ENCODE measurements at regions not wholly inside any gene's neighbourhood (a gene's known extent, or its start where the extent isn't known, plus 50 kb on each side); places are given as distances from the start of the nearest gene placed in this dataset.

- no peaks in the 10 kb centered on the region for H3K27me3 ChIP-seq (ENCODE audit: control insufficient read depth in 2 of 2, insufficient read depth in 2 of 2, low read length in 2 of 2)
- WGBS (ENCODE audit: insufficient coverage, low coverage, missing lambda C conversion rate) = 0% methylated on average over 1 of the region's 1 CpG
- H3K9me1 ChIP-seq (ENCODE audit: control insufficient read depth, insufficient read depth, low read length) = no peaks in the 10 kb centered on the region
- no peaks in the 10 kb centered on the region for H4K20me1 ChIP-seq (replicated peaks; ENCODE audit: control insufficient read depth, insufficient read depth, low read length)
- CTCF ChIA-PET (ENCODE audit: low intra/inter-chr PET ratio) = no interaction called here
- no peaks in the 10 kb centered on the region for H3K4me1 ChIP-seq (replicated peaks in 1 of 2; ENCODE audit: control insufficient read depth in 2 of 2, insufficient read depth in 2 of 2, low read length in 2 of 2)
- POLR2A ChIA-PET = no interaction called here
- BruUV-seq (replicated peaks) = no TSS peak
- no peak overlapping the region for H2AFZ ChIP-seq (ENCODE audit: low read depth, low read length)
- H3K9me3 ChIP-seq (replicated peaks; ENCODE audit: control insufficient read depth, insufficient read depth, low read depth, low read length) = no peaks in the 10 kb centered on the region
- no peaks in the 10 kb centered on the region for H3K79me2 ChIP-seq (ENCODE audit: control insufficient read depth, insufficient read depth, low read length)
- no peak for FAIRE-seq
- no peak for DNase-seq (ENCODE audit: extremely low read depth in 1 of 4, low spot score in 3 of 4)
- intact Hi-C loops (cut with micrococcal nuclease) = no loop called here
- no peak overlapping the region for H3K27ac ChIP-seq (ENCODE audit: extremely low read depth, low read depth, low read length)
- H3K9ac ChIP-seq (ENCODE audit: insufficient read depth in 1 of 2, low read depth in 2 of 2, low read length in 2 of 2) = no peak overlapping the region
- ATAC-seq = no peak
- no peak overlapping the region for H3K4me3 ChIP-seq
- no peaks in the 10 kb centered on the region for H3K36me3 ChIP-seq (ENCODE audit: control insufficient read depth, insufficient read depth, low read length)
- no peak overlapping the region for H3K4me2 ChIP-seq (ENCODE audit: insufficient read depth, low read length)
- in situ Hi-C loops (cut with MboI) = no loop called here
- TF ChIP-seq HIVEP1 (CRISPR knock-in tag; IDR thresholded peaks at IDR 0.05) = no peak
- TF ChIP-seq PHTF2 (CRISPR knock-in tag; IDR thresholded peaks at IDR 0.05) = no peak
- TF ChIP-seq ZBTB34 (CRISPR knock-in tag; IDR thresholded peaks at IDR 0.05) = no peak
- no peak for TF ChIP-seq ZNF518B (CRISPR knock-in tag; IDR thresholded peaks at IDR 0.05)
- no peak for TF ChIP-seq NFATC3 (IDR thresholded peaks at IDR 0.05)
- TF ChIP-seq SETDB1 (IDR thresholded peaks at IDR 0.05; ENCODE audit: low read length) = no peak
- TF ChIP-seq ZNF717 (CRISPR knock-in tag; IDR thresholded peaks at IDR 0.05) = no peak
- no peak for TF ChIP-seq MBD2 (IDR thresholded peaks at IDR 0.05; ENCODE audit: borderline replicate concordance, low read depth)
- TF ChIP-seq JUN (IDR thresholded peaks at IDR 0.05; ENCODE audit: borderline replicate concordance, low read depth, low read length) = no peak
- no peak for TF ChIP-seq JUN (CRISPR knock-in tag; IDR thresholded peaks at IDR 0.05; ENCODE audit: borderline replicate concordance)
- no peak for TF ChIP-seq ZMIZ1 (IDR thresholded peaks at IDR 0.05; ENCODE audit: low read depth in 2 of 2, low read length in 2 of 2)
- no peak for TF ChIP-seq SMARCC2 (IDR thresholded peaks at IDR 0.05; ENCODE audit: low read depth)
- TF ChIP-seq ATF3 (IDR thresholded peaks at IDR 0.05) = no peak
- TF ChIP-seq ATF3 (CRISPR knock-in tag; conservative IDR thresholded peaks at IDR 0.05) = no peak
- no peak for TF ChIP-seq ZNF146 (CRISPR knock-in tag; IDR thresholded peaks at IDR 0.05; ENCODE audit: unreplicated experiment)
Measured at GRCh38 chr4:124902001-124902515, 189.5 kb upstream of the ANKRD50 start.
